Fibroblast of lung (primary cell): ENCODE measurements at regions not wholly inside any gene's neighbourhood (a gene's known extent, or its start where the extent isn't known, plus 50 kb on each side); places are given as distances from the start of the nearest gene placed in this dataset.

ENCODE experiments used
- DNase-seq, 2 donors: peaks; one replicate each; pipeline versions ENCODE4 v3.0.0 to v3.0.0-alpha.2; 2010; ENCODE audit warnings: low read depth in 2 of 2
- H2AFZ ChIP-seq: 2 replicates; pipeline ENCODE4 v1.5.1; 2012; ENCODE audit warnings: low read length, control low read depth, inconsistent platforms
- H3K27ac ChIP-seq: 2 replicates; pipeline ENCODE4 v1.5.1; 2011; ENCODE audit warnings: low read length, control low read depth; ENCODE audit not compliant: insufficient read depth
- H3K27me3 ChIP-seq: 2 replicates; pipeline ENCODE4 v1.5.1; 2011; ENCODE audit warnings: mild to moderate bottlenecking, low read length; ENCODE audit not compliant: control insufficient read depth, insufficient read depth
- H3K36me3 ChIP-seq: 2 replicates; pipeline ENCODE4 v1.5.1; 2011; ENCODE audit warnings: low read length; ENCODE audit not compliant: control insufficient read depth, insufficient read depth
- H3K4me1 ChIP-seq: 2 replicates; pipeline ENCODE4 v1.5.1; 2011; ENCODE audit warnings: low read length; ENCODE audit not compliant: control insufficient read depth, insufficient read depth; ENCODE audit errors: extremely low read depth
- H3K4me2 ChIP-seq: 2 replicates; pipeline ENCODE4 v1.5.1; 2011; ENCODE audit warnings: low read length, control low read depth; ENCODE audit not compliant: insufficient read depth; ENCODE audit errors: extremely low read depth
- H3K4me3 ChIP-seq, 4 experiments: fragments of 200-600 bp in 1 of 4; sonication (generic) in 1 of 4; replicated peaks in 1 of 4; 2 replicates each; pipeline ENCODE4 v1.5.1; 2011 to 2016; ENCODE audit warnings: low read length in 4 of 4, low read depth in 3 of 4, mild to moderate bottlenecking in 3 of 4, control low read depth in 2 of 4, inconsistent platforms in 1 of 4, mixed read lengths in 1 of 4; ENCODE audit not compliant: insufficient read depth in 1 of 4; ENCODE audit errors: control extremely low read depth in 1 of 4
- H3K79me2 ChIP-seq: 2 replicates; pipeline ENCODE4 v1.5.1; 2012; ENCODE audit warnings: mild to moderate bottlenecking, low read length, inconsistent platforms; ENCODE audit not compliant: control insufficient read depth, insufficient read depth
- H3K9ac ChIP-seq: 2 replicates; pipeline ENCODE4 v1.5.1; 2011; ENCODE audit warnings: mild to moderate bottlenecking, low read length, control low read depth; ENCODE audit not compliant: insufficient read depth
- H3K9me3 ChIP-seq: 2 replicates; pipeline ENCODE4 v1.5.1; 2012; ENCODE audit warnings: low read depth, low read length; ENCODE audit not compliant: control insufficient read depth, insufficient read depth
- H4K20me1 ChIP-seq: 2 replicates; pipeline ENCODE4 v1.5.1; 2011; ENCODE audit warnings: low read length; ENCODE audit not compliant: control insufficient read depth, insufficient read depth; ENCODE audit errors: extremely low read depth
- EZH2 ChIP-seq: IDR thresholded peaks from 2 replicates; pipeline ENCODE4 v1.5.1; 2012; ENCODE audit warnings: low read length, control low read depth, mild to moderate bottlenecking; ENCODE audit errors: missing control alignments
- TF ChIP-seq, protein P1 (sequence below), 2 donors: IDR thresholded peaks in 1 of 2; conservative IDR thresholded peaks in 1 of 2; 1 replicate in 1 of 2; 2 replicates in 1 of 2; pipeline ENCODE4 v1.5.1; 2011 to 2012; ENCODE audit warnings: low read length in 2 of 2, control low read depth in 1 of 2, inconsistent platforms in 1 of 2, low read depth in 1 of 2, mild to moderate bottlenecking in 1 of 2

DNA sequence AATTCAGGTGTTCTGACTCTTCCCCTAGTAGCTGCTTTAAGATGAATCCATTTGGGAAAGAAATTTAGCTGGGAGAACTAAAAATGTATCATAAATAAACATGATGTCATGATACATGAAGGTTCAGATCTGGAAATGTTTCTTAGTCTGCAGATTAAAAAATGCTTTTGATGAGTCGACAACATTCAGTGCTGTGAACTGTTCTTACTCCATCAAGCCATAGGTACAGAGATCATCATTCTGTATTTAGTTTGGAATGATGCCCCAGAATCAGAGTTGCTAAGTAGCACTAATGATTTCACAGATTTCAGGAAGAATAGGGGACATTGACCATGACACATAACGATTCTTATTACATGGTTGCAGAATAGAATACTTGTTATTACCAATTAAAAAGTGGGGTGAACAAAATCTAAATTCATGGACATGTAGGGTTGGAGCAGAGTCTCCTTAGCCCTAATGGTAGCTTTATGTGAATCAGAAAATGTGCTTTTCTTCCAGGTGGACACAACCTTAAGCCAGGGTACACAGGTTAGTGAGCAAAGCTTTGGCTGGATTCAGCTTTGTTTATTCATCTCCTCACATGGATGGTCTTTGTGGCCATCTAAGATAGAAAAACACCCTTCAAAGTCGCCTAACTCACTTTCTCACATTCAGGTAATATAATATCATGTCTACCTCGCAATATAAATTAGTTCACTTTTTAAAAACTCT is 205.4 kb upstream of the SEL1L start:
- no peak for TF ChIP-seq EZH2
- TF ChIP-seq, protein P1, sequence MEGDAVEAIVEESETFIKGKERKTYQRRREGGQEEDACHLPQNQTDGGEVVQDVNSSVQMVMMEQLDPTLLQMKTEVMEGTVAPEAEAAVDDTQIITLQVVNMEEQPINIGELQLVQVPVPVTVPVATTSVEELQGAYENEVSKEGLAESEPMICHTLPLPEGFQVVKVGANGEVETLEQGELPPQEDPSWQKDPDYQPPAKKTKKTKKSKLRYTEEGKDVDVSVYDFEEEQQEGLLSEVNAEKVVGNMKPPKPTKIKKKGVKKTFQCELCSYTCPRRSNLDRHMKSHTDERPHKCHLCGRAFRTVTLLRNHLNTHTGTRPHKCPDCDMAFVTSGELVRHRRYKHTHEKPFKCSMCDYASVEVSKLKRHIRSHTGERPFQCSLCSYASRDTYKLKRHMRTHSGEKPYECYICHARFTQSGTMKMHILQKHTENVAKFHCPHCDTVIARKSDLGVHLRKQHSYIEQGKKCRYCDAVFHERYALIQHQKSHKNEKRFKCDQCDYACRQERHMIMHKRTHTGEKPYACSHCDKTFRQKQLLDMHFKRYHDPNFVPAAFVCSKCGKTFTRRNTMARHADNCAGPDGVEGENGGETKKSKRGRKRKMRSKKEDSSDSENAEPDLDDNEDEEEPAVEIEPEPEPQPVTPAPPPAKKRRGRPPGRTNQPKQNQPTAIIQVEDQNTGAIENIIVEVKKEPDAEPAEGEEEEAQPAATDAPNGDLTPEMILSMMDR (conservative IDR thresholded peaks at IDR 0.05 in 1 of 2, IDR thresholded peaks at IDR 0.05 in 1 of 2; ENCODE audit: low read depth in 1 of 2, low read length in 2 of 2): no peak
- H3K79me2 ChIP-seq: no peaks in the 10 kb centered on the region
- H3K9me3 ChIP-seq: no peaks in the 10 kb centered on the region
- no peak overlapping the region for H3K9ac ChIP-seq
- H4K20me1 ChIP-seq: no peaks in the 10 kb centered on the region
- no peaks in the 10 kb centered on the region for H3K27me3 ChIP-seq
- no peak overlapping the region for H3K4me2 ChIP-seq
- no peak overlapping the region for H3K27ac ChIP-seq
- no peaks in the 10 kb centered on the region for H3K4me1 ChIP-seq
- no peaks in the 10 kb centered on the region for H3K36me3 ChIP-seq
- no peak for DNase-seq
- no peak overlapping the region for H3K4me3 ChIP-seq
- no peak overlapping the region for H2AFZ ChIP-seq

DNA sequence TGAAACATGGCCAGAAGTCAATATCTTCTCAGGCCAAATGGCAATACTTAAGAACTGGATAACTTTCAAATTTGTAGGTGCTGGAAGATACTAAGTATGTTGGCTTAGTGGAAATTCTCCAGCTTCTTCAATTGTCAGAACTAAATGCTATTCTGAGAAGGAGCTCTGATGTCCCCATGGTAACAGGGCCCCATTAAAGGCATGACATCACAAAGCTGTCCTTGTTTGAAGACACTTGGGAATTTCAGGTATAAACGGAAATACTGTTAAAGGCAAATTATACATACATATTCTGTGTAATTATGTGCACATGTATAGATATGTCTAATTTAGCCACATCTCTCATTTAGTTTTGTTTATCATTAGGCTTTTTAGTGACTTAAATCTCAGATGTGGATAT is 210.0 kb upstream of the SEL1L start:
- Histone ChIP-seq H3K4me3 (no peak overlapping the region), H3K4me1 (no peaks in the 10 kb centered on the region), H3K27ac (no peak overlapping the region), H3K9ac (no peak overlapping the region), H4K20me1 (no peaks in the 10 kb centered on the region), H3K4me2 (no peak overlapping the region), H2AFZ (no peak overlapping the region), H3K36me3 (no peaks in the 10 kb centered on the region), H3K9me3 (no peaks in the 10 kb centered on the region), H3K27me3 (no peaks in the 10 kb centered on the region), H3K79me2 (no peaks in the 10 kb centered on the region)
- no peak for DNase-seq
- TF ChIP-seq, protein P1 (conservative IDR thresholded peaks at IDR 0.05 in 1 of 2, IDR thresholded peaks at IDR 0.05 in 1 of 2; ENCODE audit: low read depth in 1 of 2, low read length in 2 of 2): no peak
- TF ChIP-seq EZH2: no peak

DNA sequence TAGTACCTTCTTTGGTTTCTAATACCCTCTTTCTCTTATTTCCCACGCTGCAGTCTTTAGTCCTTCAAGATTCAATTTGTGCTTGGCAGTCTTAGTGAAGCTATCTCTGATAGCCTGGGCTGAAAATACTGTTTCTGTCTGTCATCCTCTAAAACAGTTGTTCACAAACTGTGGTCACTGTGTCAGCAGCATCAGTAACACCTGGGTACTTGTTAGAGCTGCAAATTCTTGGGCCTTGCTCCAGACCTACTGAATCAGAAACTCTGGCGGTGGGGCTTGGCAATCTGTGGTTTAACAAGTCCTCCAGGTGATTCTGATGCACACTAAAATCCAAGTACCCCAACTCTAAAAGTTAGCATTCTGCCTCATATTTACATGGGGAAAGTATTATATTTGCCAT is 217.5 kb upstream of the SEL1L start:
- Histone ChIP-seq H2AFZ (no peak overlapping the region), H4K20me1 (no peaks in the 10 kb centered on the region), H3K9me3 (no peaks in the 10 kb centered on the region), H3K27me3 (no peaks in the 10 kb centered on the region), H3K27ac (no peak overlapping the region), H3K36me3 (no peaks in the 10 kb centered on the region), H3K4me3 (no peak overlapping the region), H3K4me1 (no peaks in the 10 kb centered on the region), H3K79me2 (no peaks in the 10 kb centered on the region), H3K4me2 (no peak overlapping the region), H3K9ac (no peak overlapping the region)
- TF ChIP-seq EZH2: no peak
- TF ChIP-seq, protein P1 (conservative IDR thresholded peaks at IDR 0.05 in 1 of 2, IDR thresholded peaks at IDR 0.05 in 1 of 2; ENCODE audit: low read depth in 1 of 2, low read length in 2 of 2): no peak
- no peak for DNase-seq
